ENCODE measurements at regions not wholly inside any gene's neighbourhood (a gene's known extent, or its start where the extent isn't known, plus 50 kb on each side); places are given as distances from the start of the nearest gene placed in this dataset.

DNA sequence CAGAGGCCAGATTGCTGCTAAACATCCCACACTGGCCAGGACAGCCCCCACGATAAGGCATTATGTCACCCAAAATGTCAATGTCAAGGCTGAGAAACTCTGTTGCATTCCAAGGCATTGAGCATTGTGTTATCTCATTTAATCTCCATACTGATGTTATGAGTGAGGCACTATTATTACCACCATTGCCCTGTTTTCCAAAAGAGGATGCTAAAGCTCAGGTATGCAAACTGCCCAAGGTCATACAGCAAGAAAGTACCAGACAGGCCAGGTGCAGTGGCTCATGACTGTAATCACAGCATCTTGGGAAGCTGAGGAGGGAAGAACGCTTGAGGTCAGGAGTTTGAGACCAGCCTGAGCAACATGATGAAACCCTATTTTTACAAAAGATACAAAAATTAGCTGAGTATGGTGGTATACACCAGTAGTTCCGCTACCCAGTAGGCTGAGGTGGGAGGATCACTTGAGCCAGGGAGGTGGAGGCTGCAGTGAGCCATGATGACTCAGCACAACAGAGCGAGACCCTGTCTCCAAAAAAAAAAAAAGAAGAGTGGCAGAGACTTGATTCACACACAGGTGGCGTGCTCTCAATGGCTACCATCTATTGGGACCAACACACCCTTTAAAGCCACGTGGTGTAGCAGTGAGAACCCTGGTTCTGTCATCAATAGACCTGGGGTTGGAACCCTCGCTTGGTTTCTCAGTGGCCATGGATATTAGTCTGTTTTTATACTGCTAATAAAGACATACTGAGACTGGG, 58.8 kb upstream of the GRIN2A start:
- Histone ChIP-seq H3K4me3 (ENCODE audit: extremely low read depth in 1 of 4, insufficient read depth in 2 of 4, low read depth in 3 of 4, low read length in 4 of 4) (no peak overlapping the region), H3K9ac (replicated peaks in 1 of 4; ENCODE audit: extremely low read depth in 1 of 4, low read depth in 3 of 4, low read length in 3 of 4) (no peak overlapping the region), H2AK5ac (ENCODE audit: low read depth, low read length) (no peak overlapping the region), H3K4ac (replicated peaks; ENCODE audit: insufficient read length, low read depth, low read length) (no peak overlapping the region), H2AFZ (ENCODE audit: low read length) (no peak overlapping the region; the same call in 1 of the 2 replicates), H2BK12ac (ENCODE audit: low read depth, low read length) (no peak overlapping the region), H3K18ac (ENCODE audit: extremely low read depth, low read length) (no peak overlapping the region), H2BK5ac (ENCODE audit: low read depth, low read length) (no peak overlapping the region), H2BK15ac (ENCODE audit: low read length) (no peak overlapping the region; the same call in 1 of the 2 replicates), H3K9me3 (ENCODE audit: insufficient read depth in 2 of 2, low read depth in 1 of 2, low read length in 1 of 2) (no peaks in the 10 kb centered on the region), H3K79me2 (ENCODE audit: control insufficient read depth in 1 of 2, insufficient read depth in 2 of 2, low read length in 2 of 2) (no peaks in the 10 kb centered on the region), H3K36me3 (ENCODE audit: control insufficient read depth in 2 of 4, insufficient read depth in 4 of 4, low read length in 3 of 4) (no peaks in the 10 kb centered on the region), H3K27me3 (replicated peaks in 1 of 4; ENCODE audit: control insufficient read depth in 3 of 4, extremely low read depth in 1 of 4, insufficient read depth in 3 of 4, low read length in 3 of 4) (no peaks in the 10 kb centered on the region), H2BK20ac (ENCODE audit: low read length) (peak overlapping the region; percentile 62; the same call in 1 of the 2 replicates), H4K20me1 (replicated peaks in 1 of 2; ENCODE audit: control insufficient read depth in 1 of 2, insufficient read depth in 2 of 2, low read length in 2 of 2) (no peaks in the 10 kb centered on the region), H3K4me2 (ENCODE audit: insufficient read depth in 1 of 2, low read depth in 2 of 2, low read length in 2 of 2) (no peak overlapping the region), H4K5ac (ENCODE audit: insufficient read length, low read depth, low read length) (no peak overlapping the region), H4K8ac (ENCODE audit: extremely low read depth, insufficient read depth, low read length) (no peak overlapping the region), H3K23ac (ENCODE audit: insufficient read length) (no peak overlapping the region), H3K27ac (ENCODE audit: low read depth, low read length) (no peak overlapping the region), H3K23me2 (ENCODE audit: low read depth, low read length) (no peaks in the 10 kb centered on the region), H3K79me1 (ENCODE audit: low read depth, low read length) (no peaks in the 10 kb centered on the region), H2BK120ac (replicated peaks; ENCODE audit: low read depth, low read length) (no peak overlapping the region), H3K14ac (ENCODE audit: insufficient read length) (no peak overlapping the region), H4K91ac (replicated peaks; ENCODE audit: insufficient read length, low read length) (peak overlapping the region; percentile 20), H3K4me1 (replicated peaks in 1 of 4; ENCODE audit: control insufficient read depth in 3 of 4, insufficient read depth in 4 of 4, low read length in 3 of 4) (no peaks in the 10 kb centered on the region; a peak in 1 of 7 replicates), H3K56ac (replicated peaks; ENCODE audit: insufficient read length, low read depth, low read length) (no peak overlapping the region)
- POLR2A ChIA-PET (ENCODE audit: partially characterized antibody): no interaction called here
- FAIRE-seq (no peak), DNase-seq (ENCODE audit: low read depth in 1 of 2, low spot score in 2 of 2) (no peak)
- WGBS, 2 experiments (ENCODE audit: extremely low coverage in 1 of 2, insufficient coverage in 1 of 2, insufficient read length in 1 of 2, insufficient replicate concordance in 2 of 2, low coverage in 1 of 2, low lambda C conversion rate in 2 of 2, missing lambda C conversion rate in 1 of 2): 78% methylated on average over 7 of the region's 7 CpGs; no CpG with 5 or more reads in 1 of the 2 experiments
- CTCF ChIA-PET (ENCODE audit: partially characterized antibody): no interaction called here
- no peak for TF ChIP-seq TCF12 (IDR thresholded peaks at IDR 0.05; ENCODE audit: low read depth, low read length)
- TF ChIP-seq, protein P1, sequence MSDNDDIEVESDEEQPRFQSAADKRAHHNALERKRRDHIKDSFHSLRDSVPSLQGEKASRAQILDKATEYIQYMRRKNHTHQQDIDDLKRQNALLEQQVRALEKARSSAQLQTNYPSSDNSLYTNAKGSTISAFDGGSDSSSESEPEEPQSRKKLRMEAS (IDR thresholded peaks at IDR 0.05): no peak
- peak; percentile 81 for TF ChIP-seq MAFK (IDR thresholded peaks at IDR 0.05; ENCODE audit: low read depth, low read length)
- no peak for TF ChIP-seq TAF7 (optimal IDR thresholded peaks at IDR 0.05; ENCODE audit: borderline replicate concordance, low read depth, low read length)
- TF ChIP-seq JUN (IDR thresholded peaks at IDR 0.05; ENCODE audit: low read depth, low read length): no peak
- peak; percentile 86 for TF ChIP-seq BACH1 (IDR thresholded peaks at IDR 0.05; ENCODE audit: low read length)
- no peak for TF ChIP-seq CTBP2 (IDR thresholded peaks at IDR 0.05; ENCODE audit: borderline replicate concordance, insufficient read depth, insufficient read length, low read length)
- no peak for TF ChIP-seq EZH2 (IDR thresholded peaks at IDR 0.05; ENCODE audit: low read depth, low read length, severe bottlenecking)
- TF ChIP-seq RBBP5 (IDR thresholded peaks at IDR 0.05; ENCODE audit: borderline replicate concordance, low read depth, low read length): no peak
- TF ChIP-seq NANOG (IDR thresholded peaks at IDR 0.05; ENCODE audit: insufficient read depth, low read depth, low read length, poor library complexity, severe bottlenecking): no peak
- TF ChIP-seq ASH2L (IDR thresholded peaks at IDR 0.05; ENCODE audit: low read length): no peak

Data from H1 (cell line).